AG04450 (cell line): ENCODE measurements at regions not wholly inside any gene's neighbourhood (a gene's known extent, or its start where the extent isn't known, plus 50 kb on each side); places are given as distances from the start of the nearest gene placed in this dataset.
"Not testable (repeated sequence)": the region's sequence is repeated elsewhere in the genome, so short reads cannot be mapped to it uniquely, and the experiment has no call there.

ENCODE experiments used
- CTCF ChIA-PET: fragments of 300-600, 350-600 bp; formaldehyde crosslinking; extraction: SDS; loops from one replicate; lab custom pipeline; 2022; ENCODE audit warnings: antibody characterized with exemption, inconsistent platforms; lab: Charles Lee
- POLR2A ChIA-PET: fragments of 350-600 bp; formaldehyde crosslinking; extraction: SDS; loops from one replicate; lab custom pipeline; 2021; ENCODE audit warnings: antibody characterized with exemption, inconsistent platforms; lab: Yijun Ruan, JAX
- DNase-seq: peaks from one replicate; pipeline ENCODE4 v3.0.0-alpha.2; 2011; ENCODE audit warnings: low read depth, low spot score
- H3K27ac ChIP-seq: one replicate; pipeline ENCODE4 v1.5.1; 2012; ENCODE audit warnings: low read depth, low read length, control low read depth
- H3K27me3 ChIP-seq: one replicate; pipeline ENCODE4 v1.6.0; 2012; ENCODE audit warnings: low read length; ENCODE audit not compliant: control insufficient read depth, insufficient read depth
- H3K4me3 ChIP-seq: 2 replicates; pipeline ENCODE4 v1.5.1; 2011; ENCODE audit warnings: mild to moderate bottlenecking, low read depth, low read length, control low read depth
- H3K9me3 ChIP-seq: 2 replicates; pipeline ENCODE4 v1.5.1; 2012; ENCODE audit warnings: low read length; ENCODE audit not compliant: control insufficient read depth, insufficient read depth
- CTCF ChIP-seq: IDR thresholded peaks from 2 replicates; pipeline ENCODE4 v1.5.1; 2011; ENCODE audit warnings: low read depth, low read length, control low read depth, inconsistent platforms

GRCh38 chr12:96085475-96085874, 50.1 kb upstream of the LTA4H start:
- Histone ChIP-seq H3K27me3 (peaks cover 3% of the 10 kb centered on the region), H3K4me3 (no peak overlapping the region), H3K9me3 (no peaks in the 10 kb centered on the region), H3K27ac (no peak overlapping the region)
- ChIA-PET CTCF (no interaction called here), POLR2A (no interaction called here)
- no peak for DNase-seq
- TF ChIP-seq CTCF, result no peak

- CTCF ChIA-PET, H3K9me3 ChIP-seq, H3K27me3 ChIP-seq, H3K4me3 ChIP-seq, POLR2A ChIA-PET, DNase-seq, H3K27ac ChIP-seq: not testable (repeated sequence)
Measured at GRCh38 chr12:96086190-96086589, 50.8 kb upstream of the LTA4H start.

- CTCF ChIA-PET, result interaction anchor here (0.6 kb wide), 1 partner anchor 10 kb away, joined by 3 read pairs; no protein-coding TSS in a partner anchor
- POLR2A ChIA-PET, result no interaction called here
- Histone ChIP-seq H3K4me3 (no peak overlapping the region), H3K9me3 (no peaks in the 10 kb centered on the region; the same call in 1 of the 2 replicates), H3K27me3 (peaks cover 18% of the 10 kb centered on the region), H3K27ac (no peak overlapping the region)
- no peak for DNase-seq
- no peak for TF ChIP-seq CTCF
Measured at GRCh38 chr12:96091833-96092232, 56.4 kb upstream of the LTA4H start.

GRCh38 chr12:96093543-96094196, 58.3 kb upstream of the LTA4H start:
- DNase-seq, result no peak
- CTCF ChIA-PET, result no interaction called here
- H3K9me3 ChIP-seq, result no peaks in the 10 kb centered on the region; the same call in 1 of the 2 replicates
- no peak overlapping the region for H3K27ac ChIP-seq
- no peak overlapping the region for H3K4me3 ChIP-seq
- TF ChIP-seq CTCF, result no peak
- peaks cover 15% of the 10 kb centered on the region for H3K27me3 ChIP-seq
- POLR2A ChIA-PET, result no interaction called here

- Histone ChIP-seq H3K27me3 (peaks cover 15% of the 10 kb centered on the region), H3K9me3 (no peaks in the 10 kb centered on the region; the same call in 1 of the 2 replicates), H3K27ac (no peak overlapping the region), H3K4me3 (no peak overlapping the region)
- ChIA-PET POLR2A (no interaction called here), CTCF (no interaction called here)
- TF ChIP-seq CTCF, result no peak
- DNase-seq, result no peak
Measured at GRCh38 chr12:96094201-96094600, 58.8 kb upstream of the LTA4H start.
